ENCODE measurements at regions not wholly inside any gene's neighbourhood (a gene's known extent, or its start where the extent isn't known, plus 50 kb on each side); places are given as distances from the start of the nearest gene placed in this dataset.

GRCh38 chr6:27631609-27631916 is 158.7 kb upstream of the ZNF184 start (continued):
- TF ChIP-seq ZHX1 (CRISPR knock-in tag; IDR thresholded peaks at IDR 0.05; ENCODE audit: low read depth): no peak; the same call in 1 of the 2 replicates
- 0 out of 2 replicates have a peak, but pooled peaks have one; percentile 2 for TF ChIP-seq ARHGAP35 (CRISPR knock-in tag; IDR thresholded peaks at IDR 0.05; ENCODE audit: borderline replicate concordance)
- no peak for TF ChIP-seq SIX4 (CRISPR knock-in tag; IDR thresholded peaks at IDR 0.05)
- no peak for TF ChIP-seq ZNF282 (IDR thresholded peaks at IDR 0.05; ENCODE audit: partially characterized antibody)
- no peak for TF ChIP-seq POLR2G (IDR thresholded peaks at IDR 0.05; ENCODE audit: low read depth, low read length)
- no peak for TF ChIP-seq ZNF672 (CRISPR knock-in tag; IDR thresholded peaks at IDR 0.05)
- TF ChIP-seq YY1 (IDR thresholded peaks at IDR 0.05; ENCODE audit: insufficient read depth, insufficient replicate concordance, low read depth, low read length): no peak
- TF ChIP-seq THAP7 (CRISPR knock-in tag; IDR thresholded peaks at IDR 0.05): 0 out of 2 replicates have a peak, but pooled peaks have one; percentile 2
- TF ChIP-seq WIZ (CRISPR knock-in tag; IDR thresholded peaks at IDR 0.05): 0 out of 2 replicates have a peak, but pooled peaks have one; percentile 0
- no peak for TF ChIP-seq ZSCAN25 (CRISPR knock-in tag; IDR thresholded peaks at IDR 0.05)
- no peak for TF ChIP-seq RBM39 (IDR thresholded peaks at IDR 0.05; ENCODE audit: low read depth, low read length, poor library complexity, severe bottlenecking)
- no peak for TF ChIP-seq ZBTB21 (CRISPR knock-in tag; IDR thresholded peaks at IDR 0.05)
- TF ChIP-seq AFF4 (CRISPR knock-in tag; IDR thresholded peaks at IDR 0.05): no peak
- TF ChIP-seq ZNF580 (CRISPR knock-in tag; IDR thresholded peaks at IDR 0.05; ENCODE audit: borderline replicate concordance, low read depth): no peak
- no peak for TF ChIP-seq ZMYM3 (CRISPR knock-in tag; IDR thresholded peaks at IDR 0.05)
- no peak for TF ChIP-seq ZSCAN20 (CRISPR knock-in tag; IDR thresholded peaks at IDR 0.05; ENCODE audit: borderline replicate concordance)
- TF ChIP-seq CREB1 (IDR thresholded peaks at IDR 0.05): no peak
- TF ChIP-seq CREB1 (CRISPR knock-in tag; IDR thresholded peaks at IDR 0.05): peak; percentile 11; the same call in 1 of the 2 replicates
- TF ChIP-seq MTERF4 (CRISPR knock-in tag; IDR thresholded peaks at IDR 0.05): no peak
- TF ChIP-seq ZNF790 (CRISPR knock-in tag; IDR thresholded peaks at IDR 0.05; ENCODE audit: borderline replicate concordance): no peak
- TF ChIP-seq SMAD1 (CRISPR knock-in tag; IDR thresholded peaks at IDR 0.05; ENCODE audit: borderline replicate concordance, low read depth): no peak
- TF ChIP-seq HMG20A (CRISPR knock-in tag; IDR thresholded peaks at IDR 0.05; ENCODE audit: borderline replicate concordance): 0 out of 2 replicates have a peak, but pooled peaks have one; percentile 4
- no peak for TF ChIP-seq ZNF468 (CRISPR knock-in tag; IDR thresholded peaks at IDR 0.05)

Data from HepG2 (cell line).